ENCODE measurements at regions not wholly inside any gene's neighbourhood (a gene's known extent, or its start where the extent isn't known, plus 50 kb on each side); places are given as distances from the start of the nearest gene placed in this dataset.

DNA sequence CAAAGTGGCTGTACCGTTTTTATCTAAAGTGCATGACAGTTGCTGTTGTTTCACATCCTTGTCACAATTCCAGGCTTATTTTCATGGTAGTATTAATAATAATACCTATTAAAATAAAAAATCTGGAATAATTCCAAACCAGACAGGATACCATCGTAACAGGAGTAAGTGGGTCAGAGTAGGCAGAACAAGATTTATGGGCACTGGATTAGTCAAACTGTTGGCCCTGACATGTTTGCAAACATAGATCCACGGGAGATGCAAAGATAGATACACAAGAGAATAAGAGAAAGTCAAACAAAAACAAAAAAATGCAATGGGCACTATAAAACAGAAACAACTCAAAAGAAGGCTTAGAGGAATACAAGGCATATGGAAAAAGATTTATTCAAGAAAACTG is 449.5 kb upstream of the HS3ST1 start:
- no peak for TF ChIP-seq FOXP2 (optimal IDR thresholded peaks at IDR 0.05; ENCODE audit: borderline replicate concordance, extremely low read depth, extremely low read length, insufficient read depth)
- no peak for TF ChIP-seq POLR2AphosphoS5 (IDR thresholded peaks at IDR 0.05; ENCODE audit: low read depth, low read length)
- TF ChIP-seq, protein P1, sequence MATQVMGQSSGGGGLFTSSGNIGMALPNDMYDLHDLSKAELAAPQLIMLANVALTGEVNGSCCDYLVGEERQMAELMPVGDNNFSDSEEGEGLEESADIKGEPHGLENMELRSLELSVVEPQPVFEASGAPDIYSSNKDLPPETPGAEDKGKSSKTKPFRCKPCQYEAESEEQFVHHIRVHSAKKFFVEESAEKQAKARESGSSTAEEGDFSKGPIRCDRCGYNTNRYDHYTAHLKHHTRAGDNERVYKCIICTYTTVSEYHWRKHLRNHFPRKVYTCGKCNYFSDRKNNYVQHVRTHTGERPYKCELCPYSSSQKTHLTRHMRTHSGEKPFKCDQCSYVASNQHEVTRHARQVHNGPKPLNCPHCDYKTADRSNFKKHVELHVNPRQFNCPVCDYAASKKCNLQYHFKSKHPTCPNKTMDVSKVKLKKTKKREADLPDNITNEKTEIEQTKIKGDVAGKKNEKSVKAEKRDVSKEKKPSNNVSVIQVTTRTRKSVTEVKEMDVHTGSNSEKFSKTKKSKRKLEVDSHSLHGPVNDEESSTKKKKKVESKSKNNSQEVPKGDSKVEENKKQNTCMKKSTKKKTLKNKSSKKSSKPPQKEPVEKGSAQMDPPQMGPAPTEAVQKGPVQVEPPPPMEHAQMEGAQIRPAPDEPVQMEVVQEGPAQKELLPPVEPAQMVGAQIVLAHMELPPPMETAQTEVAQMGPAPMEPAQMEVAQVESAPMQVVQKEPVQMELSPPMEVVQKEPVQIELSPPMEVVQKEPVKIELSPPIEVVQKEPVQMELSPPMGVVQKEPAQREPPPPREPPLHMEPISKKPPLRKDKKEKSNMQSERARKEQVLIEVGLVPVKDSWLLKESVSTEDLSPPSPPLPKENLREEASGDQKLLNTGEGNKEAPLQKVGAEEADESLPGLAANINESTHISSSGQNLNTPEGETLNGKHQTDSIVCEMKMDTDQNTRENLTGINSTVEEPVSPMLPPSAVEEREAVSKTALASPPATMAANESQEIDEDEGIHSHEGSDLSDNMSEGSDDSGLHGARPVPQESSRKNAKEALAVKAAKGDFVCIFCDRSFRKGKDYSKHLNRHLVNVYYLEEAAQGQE (IDR thresholded peaks at IDR 0.05; ENCODE audit: insufficient read depth in 1 of 2, low read depth in 2 of 2, low read length in 2 of 2) = no peak
